ENCODE measurements at regions not wholly inside any gene's neighbourhood (a gene's known extent, or its start where the extent isn't known, plus 50 kb on each side); places are given as distances from the start of the nearest gene placed in this dataset.

DNA sequence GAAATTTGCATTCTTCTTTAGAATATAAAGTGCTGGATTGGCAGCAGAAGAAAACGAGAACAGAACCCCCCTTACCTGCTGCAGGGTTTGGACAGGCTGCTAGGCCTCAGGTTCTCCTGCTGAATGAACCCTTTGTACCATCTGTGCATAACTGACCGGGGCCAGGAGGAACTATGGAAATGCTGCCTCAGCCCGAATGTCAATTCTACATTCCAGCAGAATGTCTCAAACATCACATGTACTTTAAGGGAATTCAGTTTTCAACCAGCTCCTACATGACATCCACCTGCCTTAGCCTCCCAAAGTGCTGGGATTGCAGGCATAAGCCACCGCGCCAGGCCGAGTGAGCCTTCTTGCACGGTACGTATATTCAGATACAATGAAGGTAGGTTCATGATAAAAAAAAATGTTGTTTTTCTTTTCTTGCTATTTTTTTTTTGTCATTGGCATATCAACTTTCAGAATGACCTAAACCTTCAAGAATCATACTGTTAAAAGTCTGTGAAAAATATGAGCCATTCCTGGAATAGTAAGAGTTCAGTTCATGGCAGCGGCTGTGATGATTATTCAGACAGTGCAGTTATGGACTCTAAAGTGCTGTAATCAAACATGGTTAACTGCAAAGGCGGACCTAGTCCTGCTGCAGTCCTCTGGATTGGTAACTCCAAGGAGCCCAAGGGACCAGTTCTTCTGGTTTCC is 84.4 kb upstream of the TNS3 start:
- Histone ChIP-seq H3K4me1 (no peaks in the 10 kb centered on the region), H3K9ac (ENCODE audit: low read depth in 2 of 2, low read length in 2 of 2) (no peak overlapping the region), H3K27me3 (no peaks in the 10 kb centered on the region), H3K36me3 (no peaks in the 10 kb centered on the region), H3K27ac (no peak overlapping the region), H3K9me3 (no peaks in the 10 kb centered on the region), H3K4me3 (no peak overlapping the region)
- intact Hi-C loops (cut with DNase I) = no loop called here
- no peak for DNase-seq
- TF ChIP-seq, protein P1, sequence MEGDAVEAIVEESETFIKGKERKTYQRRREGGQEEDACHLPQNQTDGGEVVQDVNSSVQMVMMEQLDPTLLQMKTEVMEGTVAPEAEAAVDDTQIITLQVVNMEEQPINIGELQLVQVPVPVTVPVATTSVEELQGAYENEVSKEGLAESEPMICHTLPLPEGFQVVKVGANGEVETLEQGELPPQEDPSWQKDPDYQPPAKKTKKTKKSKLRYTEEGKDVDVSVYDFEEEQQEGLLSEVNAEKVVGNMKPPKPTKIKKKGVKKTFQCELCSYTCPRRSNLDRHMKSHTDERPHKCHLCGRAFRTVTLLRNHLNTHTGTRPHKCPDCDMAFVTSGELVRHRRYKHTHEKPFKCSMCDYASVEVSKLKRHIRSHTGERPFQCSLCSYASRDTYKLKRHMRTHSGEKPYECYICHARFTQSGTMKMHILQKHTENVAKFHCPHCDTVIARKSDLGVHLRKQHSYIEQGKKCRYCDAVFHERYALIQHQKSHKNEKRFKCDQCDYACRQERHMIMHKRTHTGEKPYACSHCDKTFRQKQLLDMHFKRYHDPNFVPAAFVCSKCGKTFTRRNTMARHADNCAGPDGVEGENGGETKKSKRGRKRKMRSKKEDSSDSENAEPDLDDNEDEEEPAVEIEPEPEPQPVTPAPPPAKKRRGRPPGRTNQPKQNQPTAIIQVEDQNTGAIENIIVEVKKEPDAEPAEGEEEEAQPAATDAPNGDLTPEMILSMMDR (IDR thresholded peaks at IDR 0.05) = no peak

GRCh38 chr7:47664650-47665195 is 82.8 kb upstream of the TNS3 start:
- TF ChIP-seq, protein P1 (IDR thresholded peaks at IDR 0.05) = no peak
- Histone ChIP-seq H3K9ac (ENCODE audit: low read depth in 2 of 2, low read length in 2 of 2) (no peak overlapping the region), H3K9me3 (no peaks in the 10 kb centered on the region), H3K27ac (no peak overlapping the region), H3K27me3 (no peaks in the 10 kb centered on the region), H3K4me1 (no peaks in the 10 kb centered on the region), H3K4me3 (no peak overlapping the region), H3K36me3 (no peaks in the 10 kb centered on the region)
- DNase-seq = no peak
- intact Hi-C loops (cut with DNase I) = no loop called here

- intact Hi-C loops (cut with DNase I) = no loop called here
- H3K27me3 ChIP-seq = no peaks in the 10 kb centered on the region
- no peak overlapping the region for H3K4me3 ChIP-seq
- no peak for DNase-seq
- H3K27ac ChIP-seq = no peak overlapping the region
- H3K36me3 ChIP-seq = no peaks in the 10 kb centered on the region
- H3K4me1 ChIP-seq = no peaks in the 10 kb centered on the region
- TF ChIP-seq, protein P1 (IDR thresholded peaks at IDR 0.05) = no peak
- H3K9ac ChIP-seq (ENCODE audit: low read depth in 2 of 2, low read length in 2 of 2) = no peak overlapping the region
- H3K9me3 ChIP-seq = no peaks in the 10 kb centered on the region
These were observed 81.9 kb upstream of the TNS3 start for GRCh38 chr7:47663851-47664250.

DNA sequence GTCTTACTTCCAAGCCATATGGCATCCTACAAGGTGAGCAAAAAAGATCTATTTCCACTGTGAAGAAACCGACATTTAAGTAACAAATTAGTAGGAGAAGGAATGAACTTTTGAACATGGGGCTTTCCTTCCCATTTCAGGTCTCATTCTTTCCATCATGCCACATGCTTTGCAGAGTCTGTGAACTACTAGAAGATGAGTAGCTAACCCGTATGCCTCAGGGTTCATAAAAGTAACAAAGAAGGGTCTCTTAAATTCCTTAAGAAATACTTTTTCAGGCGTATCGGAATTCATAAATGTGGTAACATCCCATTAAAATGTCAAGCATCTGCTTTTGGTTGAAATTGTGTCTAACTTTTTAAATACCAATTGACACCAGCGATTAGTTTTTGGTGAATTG is 81.3 kb upstream of the TNS3 start:
- H3K27ac ChIP-seq = no peak overlapping the region
- H3K27me3 ChIP-seq = no peaks in the 10 kb centered on the region
- no peak overlapping the region for H3K4me3 ChIP-seq
- intact Hi-C loops (cut with DNase I) = no loop called here
- H3K9ac ChIP-seq (ENCODE audit: low read depth in 2 of 2, low read length in 2 of 2) = no peak overlapping the region
- no peaks in the 10 kb centered on the region for H3K9me3 ChIP-seq
- TF ChIP-seq, protein P1 (IDR thresholded peaks at IDR 0.05) = no peak
- no peaks in the 10 kb centered on the region for H3K36me3 ChIP-seq
- no peaks in the 10 kb centered on the region for H3K4me1 ChIP-seq
- DNase-seq = no peak

- H3K36me3 ChIP-seq = no peaks in the 10 kb centered on the region
- DNase-seq = no peak
- H3K27me3 ChIP-seq = no peaks in the 10 kb centered on the region
- no peak overlapping the region for H3K9ac ChIP-seq (ENCODE audit: low read depth in 2 of 2, low read length in 2 of 2)
- no peaks in the 10 kb centered on the region for H3K9me3 ChIP-seq
- no peaks in the 10 kb centered on the region for H3K4me1 ChIP-seq
- H3K4me3 ChIP-seq = no peak overlapping the region
- TF ChIP-seq, protein P1 (IDR thresholded peaks at IDR 0.05) = no peak
- no peak overlapping the region for H3K27ac ChIP-seq
- intact Hi-C loops (cut with DNase I) = no loop called here
These were observed 79.3 kb upstream of the TNS3 start for GRCh38 chr7:47661051-47661714.

All from colonic mucosa (tissue), 4 donors.